ENCODE measurements at regions not wholly inside any gene's neighbourhood (a gene's known extent, or its start where the extent isn't known, plus 50 kb on each side); places are given as distances from the start of the nearest gene placed in this dataset.
A peak's percentile ranks its signal among the peaks of the same experiment; 100 is the strongest.

GRCh38 chr9:71589612-71590011 is 178.7 kb downstream of the CEMIP2 start:
- FAIRE-seq (no peak), DNase-seq (ENCODE audit: low read depth) (no peak)
- Histone ChIP-seq H3K4me3 (ENCODE audit: low read depth, low read length) (no peak overlapping the region), H3K36me3 (ENCODE audit: control insufficient read depth, insufficient read depth, low read length) (no peaks in the 10 kb centered on the region), H3K27me3 (ENCODE audit: control insufficient read depth, insufficient read depth, low read length) (peaks cover 4% of the 10 kb centered on the region)
- TF ChIP-seq, protein P1, sequence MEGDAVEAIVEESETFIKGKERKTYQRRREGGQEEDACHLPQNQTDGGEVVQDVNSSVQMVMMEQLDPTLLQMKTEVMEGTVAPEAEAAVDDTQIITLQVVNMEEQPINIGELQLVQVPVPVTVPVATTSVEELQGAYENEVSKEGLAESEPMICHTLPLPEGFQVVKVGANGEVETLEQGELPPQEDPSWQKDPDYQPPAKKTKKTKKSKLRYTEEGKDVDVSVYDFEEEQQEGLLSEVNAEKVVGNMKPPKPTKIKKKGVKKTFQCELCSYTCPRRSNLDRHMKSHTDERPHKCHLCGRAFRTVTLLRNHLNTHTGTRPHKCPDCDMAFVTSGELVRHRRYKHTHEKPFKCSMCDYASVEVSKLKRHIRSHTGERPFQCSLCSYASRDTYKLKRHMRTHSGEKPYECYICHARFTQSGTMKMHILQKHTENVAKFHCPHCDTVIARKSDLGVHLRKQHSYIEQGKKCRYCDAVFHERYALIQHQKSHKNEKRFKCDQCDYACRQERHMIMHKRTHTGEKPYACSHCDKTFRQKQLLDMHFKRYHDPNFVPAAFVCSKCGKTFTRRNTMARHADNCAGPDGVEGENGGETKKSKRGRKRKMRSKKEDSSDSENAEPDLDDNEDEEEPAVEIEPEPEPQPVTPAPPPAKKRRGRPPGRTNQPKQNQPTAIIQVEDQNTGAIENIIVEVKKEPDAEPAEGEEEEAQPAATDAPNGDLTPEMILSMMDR (IDR thresholded peaks at IDR 0.05; ENCODE audit: insufficient read depth, low read length, severe bottlenecking) = no peak

DNA sequence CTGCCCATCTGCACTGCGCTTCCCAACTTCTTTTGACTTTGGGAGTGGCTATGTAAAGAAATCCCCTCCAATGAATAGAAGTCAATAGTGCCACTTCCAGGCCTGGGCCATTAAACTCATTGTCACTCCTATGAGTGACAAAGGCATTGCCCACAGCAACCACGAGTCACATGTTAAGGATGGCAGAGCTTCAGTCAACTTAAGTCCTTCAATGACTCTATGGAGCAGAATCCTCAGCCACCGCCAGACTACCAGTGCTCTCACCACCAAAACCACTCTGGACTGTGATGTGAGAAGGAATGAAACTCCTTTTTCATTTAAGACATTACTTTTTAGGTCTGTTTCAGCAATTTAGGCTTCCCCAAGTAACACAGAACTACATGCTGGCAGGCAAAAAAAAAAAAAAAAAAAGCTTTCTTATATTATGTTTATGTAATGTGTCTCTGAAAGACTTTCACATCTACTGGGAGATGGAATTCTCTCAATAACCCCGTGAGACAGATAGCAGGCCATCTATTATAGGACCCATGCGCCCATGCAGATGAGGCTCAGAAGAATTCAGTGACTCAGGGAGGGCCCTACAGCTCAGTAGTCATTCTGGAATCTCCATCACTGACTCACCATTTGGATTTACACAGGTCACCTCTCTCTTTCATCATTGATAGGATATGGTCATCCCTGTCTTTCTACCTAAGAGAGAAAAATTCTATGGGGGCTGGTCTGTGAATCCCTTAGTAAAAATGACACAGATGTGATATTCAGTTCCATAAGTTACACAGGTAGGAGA is 180.5 kb downstream of the CEMIP2 start:
- FAIRE-seq = no peak
- TF ChIP-seq, protein P1 (IDR thresholded peaks at IDR 0.05; ENCODE audit: insufficient read depth, low read length, severe bottlenecking) = no peak
- Histone ChIP-seq H3K27me3 (ENCODE audit: control insufficient read depth, insufficient read depth, low read length) (no peaks in the 10 kb centered on the region), H3K36me3 (ENCODE audit: control insufficient read depth, insufficient read depth, low read length) (no peaks in the 10 kb centered on the region), H3K4me3 (ENCODE audit: low read depth, low read length) (no peak overlapping the region)
- DNase-seq (ENCODE audit: low read depth) = peak; percentile 86

- H3K4me3 ChIP-seq (ENCODE audit: low read depth, low read length) = no peak overlapping the region
- H3K27me3 ChIP-seq (ENCODE audit: control insufficient read depth, insufficient read depth, low read length) = no peaks in the 10 kb centered on the region
- DNase-seq (ENCODE audit: low read depth) (no peak), FAIRE-seq (peak; percentile 43)
- TF ChIP-seq, protein P1 (IDR thresholded peaks at IDR 0.05; ENCODE audit: insufficient read depth, low read length, severe bottlenecking) = no peak
- H3K36me3 ChIP-seq (ENCODE audit: control insufficient read depth, insufficient read depth, low read length) = no peaks in the 10 kb centered on the region
Observed at GRCh38 chr9:71583792-71584191, 184.5 kb downstream of the CEMIP2 start.

DNA sequence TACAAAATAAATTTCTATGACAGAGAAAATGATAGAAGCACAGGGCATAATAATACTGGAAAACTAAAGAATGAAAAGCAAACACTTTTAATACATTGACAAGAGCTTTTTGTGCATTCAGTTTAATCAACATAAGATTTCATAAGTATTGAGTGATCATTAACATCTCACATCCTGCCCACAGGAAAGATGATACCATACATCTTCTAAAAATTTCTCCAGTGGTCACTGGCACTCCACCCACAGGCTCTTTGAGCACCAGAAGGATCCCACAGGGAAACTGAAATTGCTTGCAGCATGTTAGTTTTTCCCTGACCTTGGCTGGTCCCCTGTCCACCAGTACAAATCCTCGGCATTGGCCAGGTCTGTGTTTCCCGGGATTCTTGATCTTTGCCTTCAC is 186.0 kb downstream of the CEMIP2 start:
- FAIRE-seq (no peak), DNase-seq (ENCODE audit: low read depth) (no peak)
- TF ChIP-seq, protein P1 (IDR thresholded peaks at IDR 0.05; ENCODE audit: insufficient read depth, low read length, severe bottlenecking) = no peak
- H3K27me3 ChIP-seq (ENCODE audit: control insufficient read depth, insufficient read depth, low read length) = no peaks in the 10 kb centered on the region
- no peak overlapping the region for H3K4me3 ChIP-seq (ENCODE audit: low read depth, low read length)
- no peaks in the 10 kb centered on the region for H3K36me3 ChIP-seq (ENCODE audit: control insufficient read depth, insufficient read depth, low read length)

GRCh38 chr9:71581101-71581500 is 187.2 kb downstream of the CEMIP2 start:
- Histone ChIP-seq H3K27me3 (ENCODE audit: control insufficient read depth, insufficient read depth, low read length) (no peaks in the 10 kb centered on the region), H3K36me3 (ENCODE audit: control insufficient read depth, insufficient read depth, low read length) (no peaks in the 10 kb centered on the region), H3K4me3 (ENCODE audit: low read depth, low read length) (no peak overlapping the region)
- no peak for DNase-seq (ENCODE audit: low read depth)
- no peak for FAIRE-seq
- TF ChIP-seq, protein P1 (IDR thresholded peaks at IDR 0.05; ENCODE audit: insufficient read depth, low read length, severe bottlenecking) = no peak

- H3K36me3 ChIP-seq (ENCODE audit: control insufficient read depth, insufficient read depth, low read length) = no peaks in the 10 kb centered on the region
- DNase-seq (ENCODE audit: low read depth) = no peak
- no peak overlapping the region for H3K4me3 ChIP-seq (ENCODE audit: low read depth, low read length)
- H3K27me3 ChIP-seq (ENCODE audit: control insufficient read depth, insufficient read depth, low read length) = no peaks in the 10 kb centered on the region
- TF ChIP-seq, protein P1 (IDR thresholded peaks at IDR 0.05; ENCODE audit: insufficient read depth, low read length, severe bottlenecking) = no peak
- FAIRE-seq = no peak
Observed at GRCh38 chr9:71571186-71571585, 197.1 kb downstream of the CEMIP2 start.

Data from bronchial epithelial cell (primary cell).